ENCODE measurements at regions not wholly inside any gene's neighbourhood (a gene's known extent, or its start where the extent isn't known, plus 50 kb on each side); places are given as distances from the start of the nearest gene placed in this dataset.

DNA sequence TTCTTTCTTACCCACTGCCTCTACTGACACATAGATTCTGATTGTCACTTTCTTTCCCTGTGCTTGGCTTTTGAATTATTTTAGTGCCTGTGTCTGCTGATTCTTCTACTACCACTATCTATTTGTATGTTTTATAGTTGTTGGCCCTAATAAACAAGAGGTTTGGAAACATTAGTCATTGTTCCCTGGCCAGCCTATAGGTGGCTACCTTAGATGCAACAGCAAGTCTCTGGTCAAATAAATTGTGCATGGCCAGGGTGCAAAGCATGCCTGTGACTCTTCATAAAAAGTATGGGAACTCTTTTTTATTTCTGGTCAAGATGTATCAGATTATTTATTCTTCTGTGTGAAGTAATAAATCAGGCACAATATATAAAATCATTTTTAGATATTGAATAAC, 124.4 kb downstream of the PLK2 start:
- H3K9me2 ChIP-seq, result no peaks in the 10 kb centered on the region
- no peak overlapping the region for H2AFZ ChIP-seq (ENCODE audit: low read depth)
- no peaks in the 10 kb centered on the region for H3K27me3 ChIP-seq (ENCODE audit: insufficient read depth)
- no peaks in the 10 kb centered on the region for H4K20me1 ChIP-seq (ENCODE audit: insufficient read depth)
- DNase-seq, result no peak
- no peaks in the 10 kb centered on the region for H3K36me3 ChIP-seq (replicated peaks in 1 of 2; ENCODE audit: control insufficient read depth in 1 of 2, insufficient read depth in 2 of 2, low read length in 1 of 2)
- TF ChIP-seq RAD21 (IDR thresholded peaks at IDR 0.05; ENCODE audit: low read length) (peak; percentile 12; the same call in 1 of the 2 replicates), MEF2A (IDR thresholded peaks at IDR 0.05; ENCODE audit: borderline replicate concordance, low read depth) (no peak)
- CTCF ChIA-PET, result no interaction called here
- no peak overlapping the region for H3K4me2 ChIP-seq
- POLR2A ChIA-PET, result no interaction called here
- no peaks in the 10 kb centered on the region for H3K9me3 ChIP-seq
- H3K4me3 ChIP-seq (ENCODE audit: low read depth in 2 of 2, low read length in 1 of 2), result no peak overlapping the region
- H3F3A ChIP-seq (replicated peaks; ENCODE audit: insufficient read depth), result no peaks in the 10 kb centered on the region
- no peaks in the 10 kb centered on the region for H3K4me1 ChIP-seq (ENCODE audit: control insufficient read depth in 1 of 2, insufficient read depth in 2 of 2, low read depth in 1 of 2, low read length in 1 of 2)
- no peaks in the 10 kb centered on the region for H3K79me2 ChIP-seq (ENCODE audit: insufficient read depth)
- H3K27ac ChIP-seq (ENCODE audit: low read depth in 2 of 2, low read length in 1 of 2), result no peak overlapping the region
- H3K9ac ChIP-seq, result no peak overlapping the region

DNA sequence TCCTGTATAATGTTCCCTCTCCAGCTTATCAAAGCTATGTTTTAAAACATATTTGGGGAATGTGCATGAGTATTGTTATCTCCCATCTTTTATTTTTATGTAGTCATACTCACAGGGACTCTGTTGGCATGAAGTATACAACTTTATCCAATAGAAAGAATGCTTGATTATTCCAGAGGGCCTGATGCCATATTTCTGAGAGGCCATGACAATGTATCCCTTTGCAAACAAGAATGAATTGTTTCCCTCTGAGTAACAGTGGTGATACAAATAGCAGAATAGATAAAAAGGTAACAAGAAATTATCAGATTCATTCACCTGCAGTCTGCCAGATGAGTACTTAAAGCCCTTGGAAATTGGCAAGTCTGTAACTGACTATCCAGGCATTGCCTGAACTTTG, 125.9 kb downstream of the PLK2 start:
- CTCF ChIA-PET, result no interaction called here

More for the DNA sequence above, 125.9 kb downstream of the PLK2 start:
- no peak overlapping the region for H3K27ac ChIP-seq (ENCODE audit: low read depth in 2 of 2, low read length in 1 of 2)
- TF ChIP-seq, protein P1, sequence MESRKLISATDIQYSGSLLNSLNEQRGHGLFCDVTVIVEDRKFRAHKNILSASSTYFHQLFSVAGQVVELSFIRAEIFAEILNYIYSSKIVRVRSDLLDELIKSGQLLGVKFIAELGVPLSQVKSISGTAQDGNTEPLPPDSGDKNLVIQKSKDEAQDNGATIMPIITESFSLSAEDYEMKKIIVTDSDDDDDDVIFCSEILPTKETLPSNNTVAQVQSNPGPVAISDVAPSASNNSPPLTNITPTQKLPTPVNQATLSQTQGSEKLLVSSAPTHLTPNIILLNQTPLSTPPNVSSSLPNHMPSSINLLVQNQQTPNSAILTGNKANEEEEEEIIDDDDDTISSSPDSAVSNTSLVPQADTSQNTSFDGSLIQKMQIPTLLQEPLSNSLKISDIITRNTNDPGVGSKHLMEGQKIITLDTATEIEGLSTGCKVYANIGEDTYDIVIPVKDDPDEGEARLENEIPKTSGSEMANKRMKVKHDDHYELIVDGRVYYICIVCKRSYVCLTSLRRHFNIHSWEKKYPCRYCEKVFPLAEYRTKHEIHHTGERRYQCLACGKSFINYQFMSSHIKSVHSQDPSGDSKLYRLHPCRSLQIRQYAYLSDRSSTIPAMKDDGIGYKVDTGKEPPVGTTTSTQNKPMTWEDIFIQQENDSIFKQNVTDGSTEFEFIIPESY (IDR thresholded peaks at IDR 0.05; ENCODE audit: borderline replicate concordance, low read depth), result no peak
- no peak for TF ChIP-seq TAF1 (IDR thresholded peaks at IDR 0.05; ENCODE audit: borderline replicate concordance, low read depth, low read length)
- no peak for TF ChIP-seq SMC3 (IDR thresholded peaks at IDR 0.05; ENCODE audit: low read depth, low read length)
- TF ChIP-seq RXRA (IDR thresholded peaks at IDR 0.05; ENCODE audit: borderline replicate concordance, low read depth), result no peak
- no peak for TF ChIP-seq FOXM1 (IDR thresholded peaks at IDR 0.05; ENCODE audit: low read depth)
- TF ChIP-seq TCF12 (IDR thresholded peaks at IDR 0.05), result no peak
- TF ChIP-seq MEF2A (IDR thresholded peaks at IDR 0.05; ENCODE audit: borderline replicate concordance, low read depth), result no peak
- TF ChIP-seq FOSL2 (IDR thresholded peaks at IDR 0.05; ENCODE audit: borderline replicate concordance, low read depth), result no peak
- no peak for TF ChIP-seq RFX5 (IDR thresholded peaks at IDR 0.05; ENCODE audit: low read length)
- TF ChIP-seq, protein P2, sequence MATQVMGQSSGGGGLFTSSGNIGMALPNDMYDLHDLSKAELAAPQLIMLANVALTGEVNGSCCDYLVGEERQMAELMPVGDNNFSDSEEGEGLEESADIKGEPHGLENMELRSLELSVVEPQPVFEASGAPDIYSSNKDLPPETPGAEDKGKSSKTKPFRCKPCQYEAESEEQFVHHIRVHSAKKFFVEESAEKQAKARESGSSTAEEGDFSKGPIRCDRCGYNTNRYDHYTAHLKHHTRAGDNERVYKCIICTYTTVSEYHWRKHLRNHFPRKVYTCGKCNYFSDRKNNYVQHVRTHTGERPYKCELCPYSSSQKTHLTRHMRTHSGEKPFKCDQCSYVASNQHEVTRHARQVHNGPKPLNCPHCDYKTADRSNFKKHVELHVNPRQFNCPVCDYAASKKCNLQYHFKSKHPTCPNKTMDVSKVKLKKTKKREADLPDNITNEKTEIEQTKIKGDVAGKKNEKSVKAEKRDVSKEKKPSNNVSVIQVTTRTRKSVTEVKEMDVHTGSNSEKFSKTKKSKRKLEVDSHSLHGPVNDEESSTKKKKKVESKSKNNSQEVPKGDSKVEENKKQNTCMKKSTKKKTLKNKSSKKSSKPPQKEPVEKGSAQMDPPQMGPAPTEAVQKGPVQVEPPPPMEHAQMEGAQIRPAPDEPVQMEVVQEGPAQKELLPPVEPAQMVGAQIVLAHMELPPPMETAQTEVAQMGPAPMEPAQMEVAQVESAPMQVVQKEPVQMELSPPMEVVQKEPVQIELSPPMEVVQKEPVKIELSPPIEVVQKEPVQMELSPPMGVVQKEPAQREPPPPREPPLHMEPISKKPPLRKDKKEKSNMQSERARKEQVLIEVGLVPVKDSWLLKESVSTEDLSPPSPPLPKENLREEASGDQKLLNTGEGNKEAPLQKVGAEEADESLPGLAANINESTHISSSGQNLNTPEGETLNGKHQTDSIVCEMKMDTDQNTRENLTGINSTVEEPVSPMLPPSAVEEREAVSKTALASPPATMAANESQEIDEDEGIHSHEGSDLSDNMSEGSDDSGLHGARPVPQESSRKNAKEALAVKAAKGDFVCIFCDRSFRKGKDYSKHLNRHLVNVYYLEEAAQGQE (IDR thresholded peaks at IDR 0.05; ENCODE audit: low read depth, low read length), result no peak
- no peak for TF ChIP-seq YY1 (IDR thresholded peaks at IDR 0.05; ENCODE audit: low read depth)
- TF ChIP-seq CHD2 (IDR thresholded peaks at IDR 0.05; ENCODE audit: low read length, partially characterized antibody), result no peak
- TF ChIP-seq EZH2phosphoT487 (IDR thresholded peaks at IDR 0.05; ENCODE audit: borderline replicate concordance, low read depth), result no peak
- TF ChIP-seq GATA2 (CRISPR knock-in tag; IDR thresholded peaks at IDR 0.05), result no peak
- TF ChIP-seq, protein P3, sequence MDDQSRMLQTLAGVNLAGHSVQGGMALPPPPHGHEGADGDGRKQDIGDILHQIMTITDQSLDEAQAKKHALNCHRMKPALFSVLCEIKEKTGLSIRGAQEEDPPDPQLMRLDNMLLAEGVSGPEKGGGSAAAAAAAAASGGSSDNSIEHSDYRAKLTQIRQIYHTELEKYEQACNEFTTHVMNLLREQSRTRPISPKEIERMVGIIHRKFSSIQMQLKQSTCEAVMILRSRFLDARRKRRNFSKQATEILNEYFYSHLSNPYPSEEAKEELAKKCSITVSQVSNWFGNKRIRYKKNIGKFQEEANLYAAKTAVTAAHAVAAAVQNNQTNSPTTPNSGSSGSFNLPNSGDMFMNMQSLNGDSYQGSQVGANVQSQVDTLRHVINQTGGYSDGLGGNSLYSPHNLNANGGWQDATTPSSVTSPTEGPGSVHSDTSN (IDR thresholded peaks at IDR 0.05), result no peak
- TF ChIP-seq RCOR1 (IDR thresholded peaks at IDR 0.05; ENCODE audit: low read length), result no peak
- TF ChIP-seq SIN3A (IDR thresholded peaks at IDR 0.05; ENCODE audit: borderline replicate concordance, low read depth, low read length), result no peak
- TF ChIP-seq, protein P4, sequence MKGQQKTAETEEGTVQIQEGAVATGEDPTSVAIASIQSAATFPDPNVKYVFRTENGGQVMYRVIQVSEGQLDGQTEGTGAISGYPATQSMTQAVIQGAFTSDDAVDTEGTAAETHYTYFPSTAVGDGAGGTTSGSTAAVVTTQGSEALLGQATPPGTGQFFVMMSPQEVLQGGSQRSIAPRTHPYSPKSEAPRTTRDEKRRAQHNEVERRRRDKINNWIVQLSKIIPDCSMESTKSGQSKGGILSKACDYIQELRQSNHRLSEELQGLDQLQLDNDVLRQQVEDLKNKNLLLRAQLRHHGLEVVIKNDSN (IDR thresholded peaks at IDR 0.05; ENCODE audit: borderline replicate concordance, low read depth), result no peak
- no peaks in the 10 kb centered on the region for H3K4me1 ChIP-seq (ENCODE audit: control insufficient read depth in 1 of 2, insufficient read depth in 2 of 2, low read depth in 1 of 2, low read length in 1 of 2)
- H3K36me3 ChIP-seq (replicated peaks in 1 of 2; ENCODE audit: control insufficient read depth in 1 of 2, insufficient read depth in 2 of 2, low read length in 1 of 2), result no peaks in the 10 kb centered on the region
- no peak overlapping the region for H2AFZ ChIP-seq (ENCODE audit: low read depth)
- no peaks in the 10 kb centered on the region for H4K20me1 ChIP-seq (ENCODE audit: insufficient read depth)
- H3K79me2 ChIP-seq (ENCODE audit: insufficient read depth), result no peaks in the 10 kb centered on the region
- H3K9ac ChIP-seq, result no peak overlapping the region
- H3K4me2 ChIP-seq, result no peak overlapping the region
- H3K4me3 ChIP-seq (ENCODE audit: low read depth in 2 of 2, low read length in 1 of 2), result no peak overlapping the region
- POLR2A ChIA-PET, result no interaction called here
- H3K9me2 ChIP-seq, result no peaks in the 10 kb centered on the region
- no peaks in the 10 kb centered on the region for H3K27me3 ChIP-seq (ENCODE audit: insufficient read depth)
- H3K9me3 ChIP-seq, result no peaks in the 10 kb centered on the region
- no peak for DNase-seq
- H3F3A ChIP-seq (replicated peaks; ENCODE audit: insufficient read depth), result no peaks in the 10 kb centered on the region
